MM.1S (cell line): ENCODE measurements at regions not wholly inside any gene's neighbourhood (a gene's known extent, or its start where the extent isn't known, plus 50 kb on each side); places are given as distances from the start of the nearest gene placed in this dataset.

Experiments used
- DNase-seq: peaks from one replicate; pipeline ENCODE4 v3.0.0-alpha.2; 2015
- H2AFZ ChIP-seq: fragments of 300-600 bp; sonication (generic); 2 replicates; pipeline ENCODE4 v1.6.0; 2016; ENCODE audit warnings: antibody characterized with exemption, low read length
- H3F3A ChIP-seq: fragments of 300-600 bp; sonication (generic); 2 replicates; pipeline ENCODE4 v1.6.1; 2016; ENCODE audit warnings: mild to moderate bottlenecking, antibody characterized with exemption, low read length, moderate library complexity, mixed read lengths; ENCODE audit not compliant: insufficient read depth
- H3K27ac ChIP-seq: fragments of 300-600 bp; sonication (generic); 2 replicates; pipeline ENCODE4 v1.5.1; 2016; ENCODE audit warnings: mild to moderate bottlenecking, low read length
- H3K27me3 ChIP-seq: fragments of 300-600 bp; sonication (generic); replicated peaks from 2 replicates; pipeline ENCODE4 v1.6.0; 2016; ENCODE audit warnings: low read length; ENCODE audit not compliant: insufficient read depth
- H3K36me3 ChIP-seq: fragments of 300-600 bp; sonication (generic); replicated peaks from 2 replicates; pipeline ENCODE4 v1.6.1; 2016; ENCODE audit warnings: mild to moderate bottlenecking, low read length, mixed read lengths; ENCODE audit not compliant: insufficient read depth
- H3K4me1 ChIP-seq: fragments of 300-600 bp; sonication (generic); 2 replicates; pipeline ENCODE4 v1.6.1; 2016; ENCODE audit warnings: low read length, mixed read lengths
- H3K4me2 ChIP-seq: fragments of 300-600 bp; sonication (generic); 2 replicates; pipeline ENCODE4 v1.6.0; 2016; ENCODE audit warnings: low read depth, low read length
- H3K4me3 ChIP-seq: fragments of 300-600 bp; sonication (generic); 2 replicates; pipeline ENCODE4 v1.5.1; 2016; ENCODE audit warnings: low read length, mixed read lengths
- H3K79me2 ChIP-seq: fragments of 300-600 bp; sonication (generic); 2 replicates; pipeline ENCODE4 v1.6.1; 2016; ENCODE audit warnings: mixed run types, low read length, mixed read lengths
- H3K9ac ChIP-seq: fragments of 300-600 bp; sonication (generic); 2 replicates; pipeline ENCODE4 v1.6.1; 2016; ENCODE audit warnings: low read length, mixed read lengths
- H3K9me2 ChIP-seq: fragments of 300-600 bp; sonication (generic); replicated peaks from 2 replicates; pipeline ENCODE4 v1.6.1; 2016; ENCODE audit warnings: mild to moderate bottlenecking, low read length, mixed read lengths; ENCODE audit not compliant: insufficient read depth
- H3K9me3 ChIP-seq: fragments of 300-600 bp; sonication (generic); replicated peaks from 2 replicates; pipeline ENCODE4 v1.6.1; 2016; ENCODE audit warnings: mild to moderate bottlenecking, low read length, mixed read lengths; ENCODE audit not compliant: insufficient read depth
- H4K20me1 ChIP-seq: fragments of 300-600 bp; sonication (generic); 2 replicates; pipeline ENCODE4 v1.6.1; 2016; ENCODE audit warnings: mild to moderate bottlenecking, low read length, moderate library complexity, mixed read lengths; ENCODE audit not compliant: insufficient read depth
- CTCF ChIP-seq: fragments of 300-600 bp; sonication (generic); IDR thresholded peaks from 2 replicates; pipeline ENCODE4 v1.5.1; 2016; ENCODE audit warnings: antibody characterized with exemption, low read length, mixed read lengths
- EZH2 ChIP-seq: fragments of 300-600 bp; sonication (generic); optimal IDR thresholded peaks from 2 replicates; pipeline ENCODE3; 2017; ENCODE audit warnings: low read depth, mild to moderate bottlenecking, antibody characterized with exemption, low read length, mixed read lengths
- EZH2phosphoT487 ChIP-seq: fragments of 300-600 bp; sonication (generic); IDR thresholded peaks from 2 replicates; pipeline ENCODE4 v1.6.1; 2018; ENCODE audit warnings: antibody characterized with exemption, low read length

GRCh38 chr6:23672737-23673136 is 453.3 kb upstream of the NRSN1 start:
- no peaks in the 10 kb centered on the region for H3K36me3 ChIP-seq
- TF ChIP-seq EZH2, result no peak
- TF ChIP-seq EZH2phosphoT487, result no peak
- no peak for TF ChIP-seq CTCF
- no peaks in the 10 kb centered on the region for H3K9me3 ChIP-seq
- no peaks in the 10 kb centered on the region for H3K4me1 ChIP-seq
- H3K4me3 ChIP-seq, result no peak overlapping the region
- no peaks in the 10 kb centered on the region for H3K9me2 ChIP-seq
- no peak for DNase-seq
- H4K20me1 ChIP-seq, result no peaks in the 10 kb centered on the region
- no peaks in the 10 kb centered on the region for H3K79me2 ChIP-seq
- no peak overlapping the region for H2AFZ ChIP-seq
- no peaks in the 10 kb centered on the region for H3F3A ChIP-seq
- H3K27me3 ChIP-seq, result no peaks in the 10 kb centered on the region
- H3K4me2 ChIP-seq, result no peak overlapping the region
- H3K27ac ChIP-seq, result no peak overlapping the region
- no peak overlapping the region for H3K9ac ChIP-seq

- TF ChIP-seq EZH2 (no peak), EZH2phosphoT487 (no peak)
- H3K9me2 ChIP-seq, result no peaks in the 10 kb centered on the region
- no peaks in the 10 kb centered on the region for H3K36me3 ChIP-seq
- H3K27ac ChIP-seq, result no peak overlapping the region
- H4K20me1 ChIP-seq, result no peaks in the 10 kb centered on the region
- H3K4me2 ChIP-seq, result no peak overlapping the region
- no peaks in the 10 kb centered on the region for H3K9me3 ChIP-seq
- no peak overlapping the region for H3K9ac ChIP-seq
- no peaks in the 10 kb centered on the region for H3F3A ChIP-seq
- no peaks in the 10 kb centered on the region for H3K79me2 ChIP-seq
- H2AFZ ChIP-seq, result no peak overlapping the region
- H3K4me1 ChIP-seq, result no peaks in the 10 kb centered on the region
- H3K27me3 ChIP-seq, result no peaks in the 10 kb centered on the region
- DNase-seq, result no peak
- no peak overlapping the region for H3K4me3 ChIP-seq
These were observed 447.4 kb upstream of the NRSN1 start for GRCh38 chr6:23678626-23679025.

DNA sequence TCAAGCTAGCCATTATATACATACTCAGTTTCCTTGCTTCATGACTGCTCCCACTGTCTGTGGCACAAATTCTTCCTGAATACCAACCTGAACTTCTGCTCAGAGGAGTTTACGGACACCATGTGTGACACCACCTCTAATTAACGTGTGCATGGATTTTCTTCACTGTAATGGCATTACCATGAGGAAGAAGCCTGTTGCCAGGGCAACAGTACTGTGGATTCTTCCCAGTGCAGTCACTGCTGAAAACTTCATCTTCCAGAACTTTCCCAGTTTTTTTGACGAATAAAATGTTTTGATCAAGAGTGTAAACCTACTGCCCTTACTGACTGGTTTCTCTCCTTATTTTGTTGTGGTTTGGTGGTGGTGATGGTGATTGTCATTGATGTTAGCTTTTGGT is 444.3 kb upstream of the NRSN1 start:
- H3K9me2 ChIP-seq, result no peaks in the 10 kb centered on the region
- no peaks in the 10 kb centered on the region for H4K20me1 ChIP-seq
- no peak overlapping the region for H3K4me2 ChIP-seq
- no peak for TF ChIP-seq EZH2phosphoT487
- TF ChIP-seq EZH2, result no peak
- TF ChIP-seq CTCF, result no peak
- H3K27ac ChIP-seq, result no peak overlapping the region
- H3K9me3 ChIP-seq, result no peaks in the 10 kb centered on the region
- H3K36me3 ChIP-seq, result no peaks in the 10 kb centered on the region
- no peak overlapping the region for H3K9ac ChIP-seq
- H3K79me2 ChIP-seq, result no peaks in the 10 kb centered on the region
- no peaks in the 10 kb centered on the region for H3K4me1 ChIP-seq
- no peaks in the 10 kb centered on the region for H3F3A ChIP-seq
- DNase-seq, result no peak
- H3K27me3 ChIP-seq, result no peaks in the 10 kb centered on the region
- H3K4me3 ChIP-seq, result no peak overlapping the region
- no peak overlapping the region for H2AFZ ChIP-seq

- H3K4me1 ChIP-seq, result no peaks in the 10 kb centered on the region
- TF ChIP-seq EZH2 (no peak), CTCF (no peak), EZH2phosphoT487 (no peak)
These were observed 437.4 kb upstream of the NRSN1 start for GRCh38 chr6:23688650-23689049.

More at GRCh38 chr6:23688650-23689049, 437.4 kb upstream of the NRSN1 start:
- Histone ChIP-seq H3K27ac (no peak overlapping the region), H3K9me2 (no peaks in the 10 kb centered on the region), H4K20me1 (no peaks in the 10 kb centered on the region), H3F3A (no peaks in the 10 kb centered on the region), H3K9me3 (no peaks in the 10 kb centered on the region), H3K79me2 (no peaks in the 10 kb centered on the region), H3K4me3 (no peak overlapping the region), H3K36me3 (no peaks in the 10 kb centered on the region), H3K9ac (no peak overlapping the region), H3K27me3 (no peaks in the 10 kb centered on the region), H2AFZ (no peak overlapping the region), H3K4me2 (no peak overlapping the region)
- DNase-seq, result no peak
